Endothelial cell of umbilical vein (primary cell): ENCODE measurements at regions not wholly inside any gene's neighbourhood (a gene's known extent, or its start where the extent isn't known, plus 50 kb on each side); places are given as distances from the start of the nearest gene placed in this dataset.

Experiments used
- CTCF ChIP-seq, 2 donors: IDR thresholded peaks; 1 replicate in 1 of 2; 2 replicates in 1 of 2; pipeline ENCODE4 v1.5.1; 2011; ENCODE audit warnings: low read length in 2 of 2, mild to moderate bottlenecking in 2 of 2, moderate library complexity in 2 of 2, control low read depth in 1 of 2, inconsistent platforms in 1 of 2, low read depth in 1 of 2; ENCODE audit not compliant: insufficient read depth in 1 of 2; ENCODE audit errors: extremely low read depth in 1 of 2
- EZH2 ChIP-seq: IDR thresholded peaks from 2 replicates; pipeline ENCODE4 v1.6.1; 2012; ENCODE audit warnings: borderline replicate concordance, low read depth, mild to moderate bottlenecking, moderate library complexity, low read length, inconsistent platforms; ENCODE audit not compliant: severe bottlenecking
- GATA2 ChIP-seq: IDR thresholded peaks from 2 replicates; pipeline ENCODE4 v1.7.0; 2011; ENCODE audit warnings: low read depth, mild to moderate bottlenecking, moderate library complexity, mixed read lengths, low read length; ENCODE audit not compliant: insufficient read length, insufficient read depth
- JUN ChIP-seq: IDR thresholded peaks from 2 replicates; pipeline ENCODE4 v1.6.1; 2011; ENCODE audit warnings: borderline replicate concordance, low read depth; ENCODE audit not compliant: insufficient read length, insufficient read depth
- MAX ChIP-seq: IDR thresholded peaks from 2 replicates; pipeline ENCODE4 v1.6.1; 2011; ENCODE audit not compliant: insufficient read depth, insufficient read length
- POLR2A ChIP-seq: IDR thresholded peaks from 2 replicates; pipeline ENCODE4 v1.6.1; 2012; ENCODE audit warnings: low read depth, mild to moderate bottlenecking, control low read depth, low read length
- POLR2AphosphoS5 ChIP-seq: IDR thresholded peaks from 2 replicates; pipeline ENCODE4 v1.6.1; 2012; ENCODE audit warnings: low read depth, mild to moderate bottlenecking, control low read depth, low read length, moderate library complexity; ENCODE audit not compliant: insufficient read depth

GRCh38 chr2:7205151-7205830 is 288.1 kb downstream of the RNF144A start:
- TF ChIP-seq CTCF (IDR thresholded peaks at IDR 0.05; ENCODE audit: extremely low read depth in 1 of 2, insufficient read depth in 1 of 2, low read depth in 1 of 2, low read length in 2 of 2) = no peak
- TF ChIP-seq POLR2A = no peak
- no peak for TF ChIP-seq GATA2
- no peak for TF ChIP-seq MAX
- no peak for TF ChIP-seq POLR2AphosphoS5
- no peak for TF ChIP-seq EZH2
- no peak for TF ChIP-seq JUN
